NB4 (cell line): ENCODE measurements at regions not wholly inside any gene's neighbourhood (a gene's known extent, or its start where the extent isn't known, plus 50 kb on each side); places are given as distances from the start of the nearest gene placed in this dataset.

ENCODE experiments used
- DNase-seq: peaks from one replicate; pipeline ENCODE4 v3.0.0; 2010; ENCODE audit warnings: low read depth
- H3K4me3 ChIP-seq: one replicate; pipeline ENCODE4 v1.5.1; 2011; ENCODE audit warnings: mild to moderate bottlenecking, low read depth, low read length, moderate library complexity
- MYC ChIP-seq: IDR thresholded peaks from 2 replicates; pipeline ENCODE4 v1.6.1; 2011; ENCODE audit warnings: low read depth, low read length
- POLR2A ChIP-seq: IDR thresholded peaks from 2 replicates; pipeline ENCODE4 v1.6.1; 2011; ENCODE audit warnings: mild to moderate bottlenecking; ENCODE audit not compliant: insufficient read length; ENCODE audit errors: extremely low read depth
- TF ChIP-seq, protein P1 (sequence below): IDR thresholded peaks from 2 replicates; pipeline ENCODE4 v1.6.1; 2011; ENCODE audit warnings: low read depth, low read length
- TF ChIP-seq, protein P2 (sequence below): IDR thresholded peaks from one replicate; pipeline ENCODE4 v1.5.1; 2012; ENCODE audit warnings: low read depth, low read length

DNA sequence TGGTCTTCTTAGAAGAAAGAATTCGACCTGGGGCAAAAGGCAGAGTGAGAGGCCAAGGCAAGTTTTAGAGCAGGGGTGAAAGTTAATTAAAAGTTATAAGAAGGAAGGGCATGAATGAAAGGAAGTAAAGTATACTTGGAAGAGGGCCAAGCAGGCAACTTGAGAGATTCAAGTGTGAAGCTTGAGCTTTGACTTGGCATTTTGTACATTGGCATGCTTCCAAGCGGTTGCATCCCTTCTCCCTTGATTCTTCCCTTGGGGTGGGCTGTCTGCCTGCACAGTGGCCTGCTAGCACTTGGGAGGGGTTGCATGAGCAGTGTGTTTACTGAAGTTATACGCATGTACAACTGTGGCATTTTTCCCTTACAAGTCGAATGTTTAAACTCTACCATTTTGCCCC lies 74.8 kb upstream of the MGAT4C start:
- TF ChIP-seq, protein P1, sequence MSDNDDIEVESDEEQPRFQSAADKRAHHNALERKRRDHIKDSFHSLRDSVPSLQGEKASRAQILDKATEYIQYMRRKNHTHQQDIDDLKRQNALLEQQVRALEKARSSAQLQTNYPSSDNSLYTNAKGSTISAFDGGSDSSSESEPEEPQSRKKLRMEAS, result no peak
- TF ChIP-seq POLR2A, result no peak
- TF ChIP-seq, protein P2, sequence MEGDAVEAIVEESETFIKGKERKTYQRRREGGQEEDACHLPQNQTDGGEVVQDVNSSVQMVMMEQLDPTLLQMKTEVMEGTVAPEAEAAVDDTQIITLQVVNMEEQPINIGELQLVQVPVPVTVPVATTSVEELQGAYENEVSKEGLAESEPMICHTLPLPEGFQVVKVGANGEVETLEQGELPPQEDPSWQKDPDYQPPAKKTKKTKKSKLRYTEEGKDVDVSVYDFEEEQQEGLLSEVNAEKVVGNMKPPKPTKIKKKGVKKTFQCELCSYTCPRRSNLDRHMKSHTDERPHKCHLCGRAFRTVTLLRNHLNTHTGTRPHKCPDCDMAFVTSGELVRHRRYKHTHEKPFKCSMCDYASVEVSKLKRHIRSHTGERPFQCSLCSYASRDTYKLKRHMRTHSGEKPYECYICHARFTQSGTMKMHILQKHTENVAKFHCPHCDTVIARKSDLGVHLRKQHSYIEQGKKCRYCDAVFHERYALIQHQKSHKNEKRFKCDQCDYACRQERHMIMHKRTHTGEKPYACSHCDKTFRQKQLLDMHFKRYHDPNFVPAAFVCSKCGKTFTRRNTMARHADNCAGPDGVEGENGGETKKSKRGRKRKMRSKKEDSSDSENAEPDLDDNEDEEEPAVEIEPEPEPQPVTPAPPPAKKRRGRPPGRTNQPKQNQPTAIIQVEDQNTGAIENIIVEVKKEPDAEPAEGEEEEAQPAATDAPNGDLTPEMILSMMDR, result no peak
- no peak for TF ChIP-seq MYC
- H3K4me3 ChIP-seq, result no peak overlapping the region
- DNase-seq, result no peak

DNA sequence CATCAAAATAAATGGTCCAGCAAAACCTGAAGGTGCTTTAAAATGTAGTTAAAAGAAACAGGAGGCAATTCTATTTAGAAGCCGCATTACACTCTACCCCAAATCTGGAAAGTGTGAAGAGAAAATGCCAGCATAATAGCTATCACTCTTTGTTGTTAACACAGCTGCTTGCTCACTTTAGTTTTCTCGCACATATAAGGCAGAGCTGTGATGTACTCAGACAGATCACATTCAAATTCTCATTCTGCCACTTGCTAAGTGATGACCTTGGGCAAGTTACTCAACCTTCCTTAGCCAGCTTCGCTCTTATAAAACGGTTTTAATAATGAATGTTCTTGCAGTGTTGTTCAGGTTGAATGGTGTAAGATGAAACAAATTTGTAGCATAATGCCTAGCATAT lies 56.0 kb upstream of the MGAT4C start:
- no peak for DNase-seq
- TF ChIP-seq, protein P1, result no peak
- TF ChIP-seq, protein P2, result no peak
- TF ChIP-seq POLR2A (no peak), MYC (no peak)

More for the DNA sequence above, 56.0 kb upstream of the MGAT4C start:
- no peak overlapping the region for H3K4me3 ChIP-seq
